Liver (tissue), 3 donors: ENCODE measurements at regions not wholly inside any gene's neighbourhood (a gene's known extent, or its start where the extent isn't known, plus 50 kb on each side); places are given as distances from the start of the nearest gene placed in this dataset.

Experiments used
- ATF3 ChIP-seq: IDR thresholded peaks from 2 replicates; pipeline ENCODE4 v1.6.1; 2016; ENCODE audit warnings: antibody characterized with exemption
- CTCF ChIP-seq: fragments of 150-350 bp; IDR thresholded peaks from 2 replicates; pipeline ENCODE4 v1.5.1; 2017; ENCODE audit warnings: improper control_type of control experiment, low read depth, low read length; ENCODE audit not compliant: missing input control
- FOXA1 ChIP-seq: IDR thresholded peaks from 2 replicates; pipeline ENCODE4 v1.6.1; 2016; ENCODE audit warnings: antibody characterized with exemption
- RXRA ChIP-seq, 2 donors: IDR thresholded peaks; 2 replicates each; pipeline ENCODE4 v1.6.1; 2017 to 2018; ENCODE audit warnings: antibody characterized with exemption in 2 of 2, mild to moderate bottlenecking in 1 of 2
- SP1 ChIP-seq: IDR thresholded peaks from 2 replicates; pipeline ENCODE4 v1.6.1; 2018; ENCODE audit warnings: antibody characterized with exemption, mild to moderate bottlenecking
- YY1 ChIP-seq: IDR thresholded peaks from 2 replicates; pipeline ENCODE4 v1.6.1; 2016; ENCODE audit warnings: antibody characterized with exemption, mild to moderate bottlenecking
- donor health status: healthy.
- donor health status: healthy.

GRCh38 chr14:38556252-38556651 is 300.4 kb upstream of the CLEC14A start:
- no peak for TF ChIP-seq CTCF
- TF ChIP-seq ATF3: no peak
- TF ChIP-seq YY1: no peak
- TF ChIP-seq RXRA (IDR thresholded peaks at IDR 0.05): no peak
- no peak for TF ChIP-seq FOXA1
- TF ChIP-seq SP1: no peak
